K562 (cell line): ENCODE measurements at regions not wholly inside any gene's neighbourhood (a gene's known extent, or its start where the extent isn't known, plus 50 kb on each side); places are given as distances from the start of the nearest gene placed in this dataset.

ENCODE experiments used
- ATAC-seq: fragments of 200-7000 bp; cut with Tn5 transposase; 3 replicates; pipeline ENCODE4 v1.9.1; 2020; ENCODE audit warnings: moderate library complexity
- BruUV-seq: library from RNA; stranded (reverse); fragments of 400-500 nt; replicated peaks from 2 replicates; lab custom pipeline; 2021; lab: Mats Ljungman, UMichigan
- CTCF ChIA-PET: fragments of 300-600 bp; formaldehyde crosslinking; extraction: SDS; loops from one replicate; lab custom pipeline; 2021; ENCODE audit warnings: low intra/inter-chr PET ratio; lab: Yijun Ruan, JAX
- POLR2A ChIA-PET: fragments of 300-600, 350-650 bp; sonication (Branson Sonifier 250); formaldehyde crosslinking; extraction: SDS; loops from one replicate; lab custom pipeline; 2021; ENCODE audit warnings: antibody characterized with exemption, inconsistent platforms; lab: Yijun Ruan, JAX
- DNase-seq, 4 experiments: peaks; one replicate each; pipeline versions ENCODE4 v3.0.0 to v3.0.0-alpha.2; 2011 to 2018; ENCODE audit warnings: low spot score in 3 of 4, mixed read lengths in 3 of 4; ENCODE audit errors: extremely low read depth in 1 of 4
- FAIRE-seq: peaks from 2 replicates; lab custom pipeline; 2011; peaks lifted over from hg19 to GRCh38; lab: Jason Lieb, UNC
- H2AFZ ChIP-seq: 2 replicates; pipeline ENCODE4 v1.6.0; 2011; ENCODE audit warnings: low read depth, low read length, control low read depth, inconsistent platforms
- H3K27ac ChIP-seq: fragments of 200-600 bp; 3 replicates; pipeline ENCODE4 v1.8.0; 2011; ENCODE audit warnings: low read depth, mild to moderate bottlenecking, control low read depth, inconsistent platforms, low read length, moderate library complexity, mixed read lengths; ENCODE audit errors: extremely low read depth
- H3K27me3 ChIP-seq, 2 experiments: fragments of 300-600 bp in 1 of 2; 2 replicates in 1 of 2; 3 replicates in 1 of 2; pipeline versions ENCODE4 v1.6.0 to v1.8.0; 2011; ENCODE audit warnings: inconsistent platforms in 2 of 2, low read length in 2 of 2, mild to moderate bottlenecking in 1 of 2, mixed read lengths in 1 of 2, moderate library complexity in 1 of 2; ENCODE audit not compliant: control insufficient read depth in 2 of 2, insufficient read depth in 2 of 2
- H3K36me3 ChIP-seq: fragments of 300-600 bp; 3 replicates; pipeline ENCODE4 v1.8.0; 2011; ENCODE audit warnings: mild to moderate bottlenecking, low read length, inconsistent platforms; ENCODE audit not compliant: control insufficient read depth, insufficient read depth
- H3K4me1 ChIP-seq, 2 experiments: fragments of 200-600 bp in 1 of 2; replicated peaks in 1 of 2; 2 replicates in 1 of 2; 3 replicates in 1 of 2; pipeline versions ENCODE4 v1.5.1 to v1.8.0; 2011; ENCODE audit warnings: inconsistent platforms in 2 of 2, low read length in 2 of 2, mild to moderate bottlenecking in 1 of 2, mixed read lengths in 1 of 2, moderate library complexity in 1 of 2; ENCODE audit not compliant: control insufficient read depth in 2 of 2, insufficient read depth in 2 of 2
- H3K4me2 ChIP-seq: 2 replicates; pipeline ENCODE4 v1.6.1; 2011; ENCODE audit warnings: low read length, control low read depth, inconsistent platforms, mixed read lengths; ENCODE audit not compliant: insufficient read depth
- H3K4me3 ChIP-seq: fragments of 200-600 bp; sonication (generic), shearing (Covaris generic); 2 replicates; pipeline ENCODE4 v1.5.1; 2016; ENCODE audit warnings: control low read depth, inconsistent platforms
- H3K79me2 ChIP-seq: fragments of 200-600 bp; 3 replicates; pipeline ENCODE4 v1.8.0; 2011; ENCODE audit warnings: low read length, inconsistent platforms; ENCODE audit not compliant: control insufficient read depth, insufficient read depth
- H3K9ac ChIP-seq, 2 experiments: 2 replicates each; pipeline versions ENCODE4 v1.6.0 to v1.6.1; 2011; ENCODE audit warnings: low read depth in 2 of 2, low read length in 2 of 2, control low read depth in 1 of 2, inconsistent platforms in 1 of 2, mild to moderate bottlenecking in 1 of 2, mixed read lengths in 1 of 2; ENCODE audit not compliant: insufficient read depth in 1 of 2
- H3K9me1 ChIP-seq: one replicate; pipeline ENCODE4 v1.6.0; 2011; ENCODE audit warnings: inconsistent platforms, mild to moderate bottlenecking, low read length, moderate library complexity; ENCODE audit not compliant: control insufficient read depth, insufficient read depth
- H3K9me3 ChIP-seq: replicated peaks from 2 replicates; pipeline ENCODE4 v1.5.1; 2011; ENCODE audit warnings: low read depth, low read length, inconsistent platforms; ENCODE audit not compliant: control insufficient read depth, insufficient read depth
- H4K20me1 ChIP-seq: replicated peaks from 2 replicates; pipeline ENCODE4 v1.6.1; 2011; ENCODE audit warnings: low read length, inconsistent platforms, mixed read lengths; ENCODE audit not compliant: control insufficient read depth, insufficient read depth
- ARID2 ChIP-seq: fragments of 450-650 bp; IDR thresholded peaks from 2 replicates; pipeline ENCODE4 v1.6.1; 2017; ENCODE audit warnings: antibody characterized with exemption, mild to moderate bottlenecking
- EZH2 ChIP-seq: IDR thresholded peaks from 2 replicates; pipeline ENCODE4 v1.6.1; 2012; ENCODE audit warnings: low read depth, mild to moderate bottlenecking, inconsistent platforms, low read length, borderline replicate concordance
- JUND ChIP-seq, 2 experiments: IDR thresholded peaks; 2 replicates in 1 of 2; 3 replicates in 1 of 2; pipeline ENCODE4 v1.6.1; 2011; ENCODE audit warnings: borderline replicate concordance in 2 of 2, low read depth in 2 of 2, low read length in 2 of 2, improper control_type of control experiment in 1 of 2, missing biosample characterization in 1 of 2, missing genetic modification characterization in 1 of 2, missing genetic modification reagents in 1 of 2
- POLR2A ChIP-seq: fragments of 450-650 bp; conservative IDR thresholded peaks from 2 replicates; pipeline ENCODE4 v1.6.1; 2016
- POLR2B ChIP-seq: fragments of 450-650 bp; IDR thresholded peaks from 2 replicates; pipeline ENCODE4 v1.6.1; 2018; ENCODE audit warnings: low read depth; ENCODE audit not compliant: partially characterized antibody
- PRMT5 ChIP-seq: sonication (generic); formaldehyde crosslinking; IDR thresholded peaks from 2 replicates; pipeline ENCODE4 v1.5.0; 2020; ENCODE audit warnings: missing genetic modification reagents
- RAD21 ChIP-seq, 2 experiments: fragments of 250-450 bp in 1 of 2; fragments of 450-650 bp in 1 of 2; sonication (Bioruptor Pico) in 1 of 2; formaldehyde crosslinking in 1 of 2; IDR thresholded peaks in 1 of 2; conservative IDR thresholded peaks in 1 of 2; 2 replicates each; pipeline versions ENCODE4 v1.4.0 to v1.8.0; 2020 to 2022; ENCODE audit warnings: mild to moderate bottlenecking in 2 of 2, moderate library complexity in 1 of 2
- SAFB2 ChIP-seq: fragments of 200-400 bp; formaldehyde crosslinking; IDR thresholded peaks from 2 replicates; pipeline ENCODE4 v1.6.1; 2018; ENCODE audit warnings: borderline replicate concordance, low read length, low read depth, moderate library complexity; ENCODE audit not compliant: severe bottlenecking
- SIN3A ChIP-seq, 2 experiments: fragments of 150-350 bp in 1 of 2; IDR thresholded peaks; 2 replicates each; pipeline ENCODE4 v1.6.1; 2011 to 2016; ENCODE audit warnings: borderline replicate concordance in 2 of 2, low read depth in 2 of 2, low read length in 2 of 2, mild to moderate bottlenecking in 2 of 2, moderate library complexity in 2 of 2; ENCODE audit not compliant: control insufficient read depth in 1 of 2
- SNAPC5 ChIP-seq: fragments of 250-450 bp; sonication (Bioruptor Pico); IDR thresholded peaks from 2 replicates; pipeline ENCODE4 v1.8.0; 2021; ENCODE audit warnings: moderate library complexity, mild to moderate bottlenecking, inconsistent platforms
- SP1 ChIP-seq: sonication (generic); formaldehyde crosslinking; IDR thresholded peaks from 2 replicates; pipeline ENCODE4 v1.8.1; 2022; ENCODE audit warnings: mild to moderate bottlenecking, missing genetic modification reagents
- TCFL5 ChIP-seq: fragments of 250-450 bp; sonication (Bioruptor Pico); conservative IDR thresholded peaks from 2 replicates; pipeline ENCODE4 v1.6.1; 2021; ENCODE audit warnings: mild to moderate bottlenecking, moderate library complexity, matching md5 sums
- TFAP4 ChIP-seq: sonication (generic); formaldehyde crosslinking; IDR thresholded peaks from 2 replicates; pipeline ENCODE4 v1.8.0; 2022; ENCODE audit warnings: missing genetic modification reagents, mild to moderate bottlenecking, moderate library complexity, borderline replicate concordance
- ZBTB26 ChIP-seq: fragments of 450-650 bp; formaldehyde crosslinking; IDR thresholded peaks from 2 replicates; pipeline ENCODE4 v1.4.0; 2022; ENCODE audit warnings: missing genetic modification characterization
- ZNF175 ChIP-seq: fragments of 200-800 bp; sonication (Bioruptor generic); IDR thresholded peaks from 2 replicates; pipeline ENCODE4 v1.6.1; 2016; ENCODE audit warnings: low read depth, mild to moderate bottlenecking, missing genetic modification characterization, missing compliant biosample characterization
- ZNF212 ChIP-seq: fragments of 450-650 bp; formaldehyde crosslinking; IDR thresholded peaks from 2 replicates; pipeline ENCODE4 v1.4.0; 2020; ENCODE audit warnings: mild to moderate bottlenecking
- ZNF695 ChIP-seq: fragments of 450-650 bp; formaldehyde crosslinking; IDR thresholded peaks from 2 replicates; pipeline ENCODE4 v1.4.0; 2020; ENCODE audit warnings: mild to moderate bottlenecking, moderate library complexity
- WGBS: fragments of 100-300 bp; shearing (Covaris generic); methylation state at CpG from one replicate; pipeline ENCODE4 v1.1.6; 2016; ENCODE audit warnings: low coverage, mixed read lengths; ENCODE audit not compliant: insufficient coverage; ENCODE audit errors: missing lambda C conversion rate; 5-methylcytosine and 5-hydroxymethylcytosine counted together
- in situ Hi-C: fragments of 300-500 bp; cut with MboI; formaldehyde crosslinking; loops from 4 replicates; pipeline ENCODE4 v1.15.0; 2018; ENCODE audit warnings: inconsistent platforms, mixed read lengths
- intact Hi-C: fragments of 100-400 bp; cut with micrococcal nuclease; formaldehyde crosslinking; loops from 2 replicates; pipeline ENCODE4 v1.14.2; 2022

GRCh38 chr3:124563376-124563775 lies 166.9 kb upstream of the UMPS start (continued):
- no peak for TF ChIP-seq ZNF175 (CRISPR knock-in tag)

GRCh38 chr3:124565013-124565412 lies 165.2 kb upstream of the UMPS start:
- Histone ChIP-seq H3K79me2 (no peaks in the 10 kb centered on the region), H3K4me3 (no peak overlapping the region), H3K9me1 (no peaks in the 10 kb centered on the region), H3K9ac (no peak overlapping the region), H3K9me3 (no peaks in the 10 kb centered on the region), H4K20me1 (no peaks in the 10 kb centered on the region), H3K27me3 (peaks cover 0 to 4% of the 10 kb centered on the region in 2 experiments; a peak in 1 of 5 replicates), H3K36me3 (no peaks in the 10 kb centered on the region), H3K4me2 (no peak overlapping the region), H3K4me1 (peaks cover 0 to 5% of the 10 kb centered on the region in 2 experiments; a peak in 3 of 5 replicates), H3K27ac (no peak overlapping the region), H2AFZ (peak overlapping the region; percentile 47; the same call in 1 of the 2 replicates)
- ATAC-seq (peak; percentile 83), FAIRE-seq (peak; percentile 92), DNase-seq (peak; percentile 55 to 77 (median 67))
- ChIA-PET CTCF (interaction anchor here (0.6 to 3.1 kb wide), 2 partner anchors 39 to 124 kb away, joined by 4 to 38 read pairs; no protein-coding TSS in a partner anchor), POLR2A (interaction anchor here (1.1 kb wide), 1 partner anchor 11 kb away, joined by 3 read pairs; no protein-coding TSS in a partner anchor)
- in situ Hi-C loops (no loop called here), intact Hi-C loops (loop anchor here (1.0 to 5.0 kb wide), 2 partner anchors 123 to 337 kb away; no protein-coding TSS in a partner anchor)
- WGBS, result 24% methylated on average over 5 of the region's 5 CpGs
- BruUV-seq, result no TSS peak
- TF ChIP-seq POLR2B (no peak), ARID2 (peak; percentile 71), SIN3A (IDR thresholded peaks at IDR 0.05; ENCODE audit: borderline replicate concordance in 2 of 2, control insufficient read depth in 1 of 2, low read depth in 2 of 2, low read length in 2 of 2) (no peak), SP1 (CRISPR knock-in tag) (0 out of 2 replicates have a peak, but pooled peaks have one; percentile 21), ZNF212 (CRISPR knock-in tag) (no peak), TFAP4 (CRISPR knock-in tag) (no peak), EZH2 (no peak), SNAPC5 (CRISPR knock-in tag) (no peak), ZNF695 (CRISPR knock-in tag) (no peak), PRMT5 (CRISPR knock-in tag) (no peak), SAFB2 (no peak), RAD21 (CRISPR knock-in tag; conservative IDR thresholded peaks at IDR 0.05 in 1 of 2, IDR thresholded peaks at IDR 0.05 in 1 of 2) (peak; percentile 88 to 94), ZBTB26 (CRISPR knock-in tag) (no peak), JUND (IDR thresholded peaks at IDR 0.05; ENCODE audit: borderline replicate concordance, low read depth, low read length) (no peak), JUND (tag; IDR thresholded peaks at IDR 0.05; ENCODE audit: borderline replicate concordance, low read depth, low read length) (no peak), POLR2A (no peak), TCFL5 (no peak)
